GM12874 (cell line): ENCODE measurements at regions not wholly inside any gene's neighbourhood (a gene's known extent, or its start where the extent isn't known, plus 50 kb on each side); places are given as distances from the start of the nearest gene placed in this dataset.

Experiments used
- CTCF ChIP-seq: IDR thresholded peaks from 2 replicates; pipeline ENCODE4 v1.5.1; 2011; ENCODE audit warnings: low read depth, mild to moderate bottlenecking, control low read depth, low read length, moderate library complexity; ENCODE audit not compliant: insufficient read depth

GRCh38 chr6:81215092-81215432, 537.4 kb downstream of the TENT5A start:
- no peak for TF ChIP-seq CTCF

DNA sequence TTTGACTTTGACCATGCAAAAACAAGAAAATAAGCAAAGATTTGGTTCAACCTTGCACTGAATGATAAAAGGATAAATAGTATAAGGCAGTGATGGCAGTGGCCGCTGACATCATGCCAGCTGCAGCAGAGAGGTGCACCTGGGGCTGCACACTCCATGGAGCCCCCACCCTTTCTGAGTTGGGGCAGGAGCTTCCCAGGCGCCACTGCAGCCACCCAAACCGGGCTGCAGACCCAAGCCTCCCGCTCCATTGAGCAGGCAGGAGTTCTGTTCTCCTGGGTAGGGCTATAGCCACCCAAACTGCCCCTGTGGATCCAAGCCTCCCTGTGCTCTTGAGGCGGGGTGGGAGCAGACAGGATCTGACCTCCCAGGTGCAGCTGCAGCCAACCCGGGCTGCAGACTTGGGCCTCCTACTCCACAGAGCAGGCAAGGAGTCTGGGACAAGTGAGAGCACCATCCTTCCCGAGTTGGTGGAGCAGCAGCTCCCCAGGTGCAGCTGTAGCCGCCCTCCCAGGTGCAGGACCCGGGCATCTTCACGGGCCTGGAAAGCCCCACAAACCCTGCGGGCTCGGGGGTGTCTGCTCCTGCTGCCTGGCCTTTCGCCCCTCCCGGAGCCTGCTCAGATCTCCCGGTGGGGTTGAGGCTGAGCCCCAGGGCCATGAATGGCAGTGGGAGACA, 537.9 kb downstream of the TENT5A start:
- TF ChIP-seq CTCF: no peak

DNA sequence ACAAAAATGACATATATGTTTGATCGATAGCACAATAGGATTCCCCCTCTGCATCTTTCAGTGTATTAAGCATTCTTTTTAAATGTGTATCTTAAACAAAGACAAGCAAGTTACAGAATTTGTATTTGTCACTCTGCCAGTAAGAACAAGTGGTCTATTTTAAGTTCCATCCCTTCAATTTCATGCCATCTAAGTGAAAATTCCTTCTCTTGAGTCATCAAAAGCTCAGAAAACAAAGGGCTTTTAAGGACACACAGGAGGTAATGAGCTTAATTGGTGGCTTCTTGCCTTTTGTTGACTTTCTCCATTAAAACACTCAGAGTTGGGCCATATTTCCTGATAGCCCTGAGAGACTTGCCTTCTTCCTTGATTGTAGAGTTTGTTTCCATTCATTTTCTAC, 547.8 kb downstream of the TENT5A start:
- no peak for TF ChIP-seq CTCF

DNA sequence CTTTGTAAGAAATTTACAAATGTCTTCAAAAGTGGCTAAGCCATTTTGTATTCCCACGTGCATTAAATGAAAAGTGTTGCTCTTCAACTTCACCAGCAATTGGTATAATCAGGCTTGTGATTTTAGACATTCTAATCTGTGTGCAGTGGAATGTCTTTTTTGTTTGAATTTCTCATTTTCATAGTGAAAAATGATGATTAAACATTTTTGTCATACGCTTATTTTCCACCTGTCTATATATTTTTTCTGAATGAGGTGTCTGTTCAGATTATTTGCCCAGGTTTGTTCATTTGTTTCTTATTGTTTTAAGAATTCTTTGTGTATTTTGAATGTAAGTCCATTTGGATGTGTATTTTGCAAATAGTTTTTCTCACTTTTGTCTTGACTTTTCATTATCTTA, 558.1 kb downstream of the TENT5A start:
- TF ChIP-seq CTCF: no peak

DNA sequence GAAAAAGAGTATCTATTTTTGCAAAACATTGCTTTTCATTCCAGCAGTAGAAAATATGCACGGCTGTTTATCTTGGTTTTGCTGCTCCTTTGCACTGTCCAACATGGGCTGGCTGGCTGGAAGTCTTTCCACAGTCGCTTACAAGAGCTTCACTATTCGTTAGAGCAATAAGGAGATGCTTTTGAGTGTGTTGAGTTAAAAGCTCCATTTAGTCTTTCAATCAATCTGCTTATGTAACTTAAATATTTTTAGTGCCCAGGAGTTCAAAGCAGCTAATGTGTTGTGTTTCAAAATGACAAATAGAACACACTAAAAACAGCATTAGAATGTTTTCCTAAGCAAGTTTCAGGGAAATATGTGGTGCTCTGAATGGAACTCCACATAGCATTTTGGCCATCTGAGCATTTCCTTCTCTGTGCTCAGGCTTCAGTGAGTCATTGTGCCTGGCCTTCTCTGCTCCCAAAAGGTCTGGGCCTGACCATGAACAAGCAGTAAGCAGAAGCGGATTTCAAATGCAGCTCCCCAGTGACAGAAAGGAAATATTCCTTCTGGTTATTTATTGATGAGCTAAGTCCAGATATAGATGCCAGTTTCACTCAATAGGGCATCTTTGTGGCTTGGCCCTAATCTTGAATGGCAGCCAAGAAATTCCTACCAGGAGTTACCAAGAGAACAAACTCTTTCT, 580.3 kb downstream of the TENT5A start:
- TF ChIP-seq CTCF: no peak

DNA sequence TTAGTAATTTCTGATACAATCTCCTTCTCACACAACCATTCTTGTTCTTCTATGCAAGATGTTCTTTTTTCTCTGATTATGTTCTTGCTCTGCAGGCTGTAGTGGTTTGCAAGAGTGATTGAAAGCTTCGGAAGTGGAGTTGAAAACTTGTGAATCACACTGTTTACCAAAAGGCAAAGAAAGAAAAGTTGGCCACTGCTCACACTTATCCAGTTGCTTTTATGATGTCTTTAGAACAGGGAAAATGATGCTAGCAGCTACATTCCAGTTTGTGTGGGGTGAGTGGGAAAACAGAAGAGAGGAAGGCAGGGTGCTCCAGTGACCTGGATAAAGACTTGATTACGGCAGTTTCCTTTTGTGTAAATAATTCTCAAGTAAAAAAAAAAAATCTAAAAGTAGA, 583.3 kb downstream of the TENT5A start:
- no peak for TF ChIP-seq CTCF

DNA sequence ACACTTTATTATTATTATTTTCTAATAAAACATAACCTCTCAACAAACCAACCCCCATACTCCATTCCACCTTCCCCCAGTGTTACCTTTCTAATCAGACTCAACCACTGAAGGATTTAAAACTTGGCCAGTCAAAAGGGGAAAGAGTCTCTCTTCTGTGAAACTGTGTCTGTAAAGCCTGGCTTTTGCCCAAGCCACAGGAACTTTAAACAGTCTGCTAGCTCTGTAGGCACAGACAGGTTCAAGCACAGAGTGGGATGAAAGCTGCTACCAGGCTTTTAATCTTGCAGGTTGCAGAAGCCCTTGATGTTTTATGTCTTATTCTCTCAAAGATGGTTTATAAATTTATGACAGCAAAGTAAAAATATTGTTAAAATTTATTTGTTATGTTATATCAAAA, 585.7 kb downstream of the TENT5A start:
- TF ChIP-seq CTCF: no peak
